ENCODE measurements at regions not wholly inside any gene's neighbourhood (a gene's known extent, or its start where the extent isn't known, plus 50 kb on each side); places are given as distances from the start of the nearest gene placed in this dataset.

- no peak for DNase-seq (ENCODE audit: low read depth)
Measured at GRCh38 chr10:2445370-2445769, 622.0 kb upstream of the PFKP start.

- DNase-seq (ENCODE audit: low read depth), result no peak
Measured at GRCh38 chr10:2439983-2440382, 627.4 kb upstream of the PFKP start.

- DNase-seq (ENCODE audit: low read depth), result no peak
Measured at GRCh38 chr10:2439000-2439399, 628.3 kb upstream of the PFKP start.

- no peak for DNase-seq (ENCODE audit: low read depth)
Measured at GRCh38 chr10:2438248-2438939, 629.0 kb upstream of the PFKP start.

DNA sequence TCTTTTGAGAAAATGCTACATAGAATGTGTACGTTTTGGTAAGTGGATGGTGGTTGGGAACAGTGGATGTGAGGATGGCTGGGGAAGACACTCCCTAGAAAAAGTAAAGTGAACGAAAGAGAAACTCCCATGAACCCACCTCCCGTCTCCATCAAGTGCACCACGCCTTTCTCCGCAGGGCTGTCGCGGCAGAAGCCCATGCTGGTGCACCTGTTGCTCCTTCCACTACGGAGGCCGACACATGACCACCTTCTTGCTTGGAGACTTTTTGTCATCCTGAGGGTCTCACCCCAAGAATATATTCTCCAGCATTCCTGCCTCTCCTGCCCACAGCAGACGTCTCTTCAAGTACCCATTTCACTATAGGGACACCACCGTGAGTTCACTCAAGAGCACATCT is 630.4 kb upstream of the PFKP start:
- no peak for DNase-seq (ENCODE audit: low read depth)

DNA sequence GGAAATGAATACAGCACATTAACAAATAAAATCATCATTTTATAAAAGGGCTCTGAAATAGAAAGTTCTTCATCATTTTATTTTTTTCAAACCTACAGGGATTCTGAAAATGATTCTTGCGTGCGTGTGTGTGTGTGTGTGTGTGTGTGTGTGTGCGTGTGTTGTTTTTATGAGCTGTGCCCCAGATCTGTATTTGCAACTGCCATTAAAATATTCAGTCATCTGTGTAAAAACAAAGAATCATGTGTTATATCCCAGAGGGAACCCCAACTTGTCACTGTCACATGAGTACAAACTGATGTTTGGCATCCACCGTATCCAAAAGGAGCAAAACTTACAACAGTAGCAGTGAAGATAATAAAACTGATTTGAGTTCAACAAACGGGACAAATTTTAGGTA is 635.4 kb upstream of the PFKP start:
- DNase-seq (ENCODE audit: low read depth), result no peak

DNA sequence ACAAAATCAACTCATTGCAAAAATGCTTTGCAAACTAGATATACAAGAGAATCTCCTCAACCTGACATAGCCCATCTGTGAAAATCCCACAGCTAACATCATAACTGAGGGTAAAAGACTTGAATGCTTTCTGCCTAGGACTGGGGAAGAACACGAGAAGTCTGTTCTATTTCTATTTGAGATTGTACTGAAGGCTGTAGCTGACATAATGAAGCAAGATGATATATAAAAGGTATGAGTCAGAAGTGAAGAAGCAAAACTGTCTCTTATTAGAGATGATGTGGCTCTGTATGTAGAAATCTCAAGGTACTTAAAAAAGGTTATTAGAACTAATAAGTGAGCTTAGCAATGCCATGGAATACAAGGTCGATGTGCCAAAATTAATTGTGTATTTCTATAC is 639.9 kb upstream of the PFKP start:
- no peak for DNase-seq (ENCODE audit: low read depth)

GRCh38 chr10:2425320-2425719 is 642.0 kb upstream of the PFKP start:
- DNase-seq (ENCODE audit: low read depth), result no peak

DNA sequence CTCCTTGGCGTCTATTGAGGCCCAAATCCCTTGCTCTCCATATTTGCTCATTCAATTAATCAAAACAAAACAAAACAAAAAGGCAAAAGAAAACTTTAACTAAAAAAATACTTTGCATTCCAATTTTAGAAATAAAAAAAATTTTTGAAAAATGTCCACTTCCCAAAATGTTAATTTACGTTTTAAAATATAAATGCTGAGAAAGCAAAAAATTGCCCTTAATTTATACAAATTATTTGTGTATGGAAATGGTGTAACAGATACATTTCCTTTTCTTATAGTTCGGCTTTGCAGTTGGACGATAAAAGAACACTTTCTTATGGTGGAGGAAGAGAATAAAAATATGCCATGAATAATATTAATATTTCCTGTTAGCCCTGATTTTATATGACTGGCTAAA is 652.8 kb upstream of the PFKP start:
- no peak for DNase-seq (ENCODE audit: low read depth)

GRCh38 chr10:2414039-2414438 is 653.3 kb upstream of the PFKP start:
- DNase-seq (ENCODE audit: low read depth), result no peak

GRCh38 chr10:2410049-2410448 is 657.3 kb upstream of the PFKP start:
- no peak for DNase-seq (ENCODE audit: low read depth)

GRCh38 chr10:2401459-2401858 is 664.1 kb upstream of the ADARB2 start:
- no peak for DNase-seq (ENCODE audit: low read depth)

DNA sequence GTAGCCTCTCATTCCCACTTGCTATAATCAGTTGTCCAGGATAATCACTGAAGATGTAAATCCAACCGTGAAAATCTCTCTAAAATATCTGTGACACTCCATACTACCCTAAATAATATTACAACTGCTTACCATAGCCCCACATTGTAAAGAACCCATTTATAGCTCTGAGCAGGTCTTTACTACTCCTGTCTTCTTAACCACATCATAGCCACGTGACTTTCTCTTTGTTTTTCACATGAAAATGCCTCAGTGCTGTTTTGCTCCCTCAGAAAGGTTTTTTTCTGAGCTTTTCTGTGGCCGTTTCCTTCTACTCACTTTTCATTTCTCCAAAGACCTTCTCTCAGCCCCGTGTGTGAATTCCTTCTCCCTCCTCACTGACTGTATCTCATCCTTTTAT is 662.2 kb upstream of the ADARB2 start:
- no peak for DNase-seq (ENCODE audit: low read depth)

GRCh38 chr10:2392145-2392812 is 655.0 kb upstream of the ADARB2 start:
- DNase-seq (ENCODE audit: low read depth), result no peak

DNA sequence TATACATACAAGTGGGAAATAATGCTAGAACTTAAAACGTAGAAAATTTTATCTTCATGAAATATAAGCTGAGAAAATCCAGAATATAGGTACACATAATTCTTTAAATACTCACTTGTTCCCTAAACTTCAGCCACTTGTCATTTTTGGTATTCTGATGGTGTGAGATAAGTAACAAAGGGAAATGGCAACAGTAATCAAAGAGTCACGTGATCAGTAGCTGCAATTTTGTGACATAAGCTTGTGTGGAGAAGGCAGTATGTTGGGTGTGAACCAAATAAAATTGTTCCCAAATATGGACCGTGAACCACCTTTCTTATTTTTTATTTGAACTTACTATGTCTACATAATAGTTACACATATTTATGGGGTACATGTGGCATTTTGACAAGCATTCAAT is 650.3 kb upstream of the ADARB2 start:
- no peak for DNase-seq (ENCODE audit: low read depth)

- no peak for DNase-seq (ENCODE audit: low read depth)
Measured at GRCh38 chr10:2387261-2387660, 649.9 kb upstream of the ADARB2 start.

GRCh38 chr10:2380218-2380617 is 642.9 kb upstream of the ADARB2 start:
- no peak for DNase-seq (ENCODE audit: low read depth)

GRCh38 chr10:2367083-2367482 is 629.8 kb upstream of the ADARB2 start:
- no peak for DNase-seq (ENCODE audit: low read depth)

GRCh38 chr10:2366264-2366931 is 629.1 kb upstream of the ADARB2 start:
- DNase-seq (ENCODE audit: low read depth), result no peak

GRCh38 chr10:2362331-2362730 is 625.0 kb upstream of the ADARB2 start:
- DNase-seq (ENCODE audit: low read depth), result no peak

DNA sequence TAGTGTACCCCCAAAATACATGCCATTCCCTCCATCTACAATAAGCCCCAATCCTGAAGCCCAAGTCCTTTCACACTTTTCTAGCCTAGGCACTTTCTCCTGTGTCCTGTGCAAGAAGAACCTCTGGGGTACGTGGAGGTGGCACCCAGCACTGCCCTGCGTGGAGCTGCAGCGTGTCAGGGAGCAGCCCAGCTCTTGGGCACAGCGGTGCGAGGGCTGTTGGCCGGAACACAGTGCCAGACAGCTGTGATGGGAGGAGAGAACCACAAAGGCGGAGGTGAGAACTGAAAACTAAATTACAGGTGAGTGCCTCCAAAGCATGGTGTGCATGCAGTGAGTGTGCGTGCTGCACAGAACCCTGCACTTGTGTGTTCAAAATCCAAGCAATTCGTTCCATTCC is 621.3 kb upstream of the ADARB2 start:
- no peak for DNase-seq (ENCODE audit: low read depth)

DNA sequence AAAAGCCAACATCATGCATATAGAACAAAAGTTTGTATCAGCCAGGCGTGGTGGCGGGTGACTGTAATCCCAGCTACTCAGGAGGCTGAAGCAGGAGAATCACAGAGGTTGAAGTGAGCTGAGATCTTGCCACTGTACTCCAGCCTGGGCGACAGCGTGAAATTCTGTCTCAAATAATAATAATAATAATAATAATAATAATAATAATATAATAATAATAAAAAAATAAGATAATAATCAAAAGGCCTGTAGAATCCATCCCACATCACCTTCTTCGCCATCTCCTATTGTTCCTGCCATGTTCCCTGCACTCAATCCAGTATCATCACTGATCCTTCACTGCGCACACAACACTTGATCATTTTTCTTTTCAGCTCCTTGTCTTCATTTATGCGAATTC is 619.3 kb upstream of the ADARB2 start:
- DNase-seq (ENCODE audit: low read depth), result no peak

DNA sequence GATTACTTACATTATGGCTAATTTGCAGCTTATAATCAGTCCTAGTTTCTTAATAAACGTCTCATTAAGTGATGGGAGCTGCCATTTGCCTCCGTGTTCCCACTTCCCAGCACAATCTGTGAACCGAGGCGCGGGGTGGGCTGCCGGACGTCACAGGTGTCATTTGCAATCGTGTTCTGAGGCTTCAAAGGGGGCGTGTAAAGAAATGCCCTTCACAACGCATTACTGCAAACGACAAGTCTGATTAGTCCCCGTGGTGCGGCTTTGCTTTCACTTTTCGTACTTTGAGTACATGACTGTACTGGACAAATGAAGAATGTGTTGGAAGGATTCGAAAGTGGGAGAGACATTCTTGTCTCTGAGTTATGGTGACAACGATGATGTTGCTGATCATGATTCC is 614.2 kb upstream of the ADARB2 start:
- no peak for DNase-seq (ENCODE audit: low read depth)

DNA sequence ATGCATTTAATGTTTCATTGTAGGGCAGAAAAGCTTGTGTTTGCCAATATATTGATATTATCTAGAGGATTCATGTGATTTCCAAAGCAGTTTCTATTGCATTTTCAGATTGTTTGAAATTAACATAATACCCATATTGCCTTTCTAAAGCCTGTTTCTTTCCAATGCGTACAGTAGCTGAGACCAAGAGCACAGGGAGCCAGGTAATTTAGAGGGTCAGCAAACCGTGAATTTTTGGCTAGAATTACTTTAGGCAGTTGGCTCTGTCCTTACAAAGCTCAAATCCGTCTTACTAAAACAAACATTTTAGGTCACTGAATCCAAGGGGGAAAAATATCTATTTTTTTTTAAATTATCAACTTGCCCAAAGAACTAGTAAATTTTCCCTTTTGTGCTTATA is 604.9 kb upstream of the ADARB2 start:
- DNase-seq (ENCODE audit: low read depth), result no peak
